Panc1 (cell line): ENCODE measurements at regions not wholly inside any gene's neighbourhood (a gene's known extent, or its start where the extent isn't known, plus 50 kb on each side); places are given as distances from the start of the nearest gene placed in this dataset.

Experiments
- ATAC-seq: fragments of 200-7000 bp; cut with Tn5 transposase; 2 replicates; pipeline ENCODE4 v1.9.1; 2020; ENCODE audit warnings: mild to moderate bottlenecking, moderate library complexity
- BruUV-seq: library from RNA; stranded (reverse); fragments of 400-500 nt; replicated peaks from 2 replicates; lab custom pipeline; 2021; lab: Mats Ljungman, UMichigan
- CTCF ChIA-PET: fragments of 300-600 bp; sonication (Branson Sonifier 250); formaldehyde crosslinking; loops from one replicate; lab custom pipeline; 2022; ENCODE audit warnings: antibody characterized with exemption; lab: Charles Lee
- POLR2A ChIA-PET: fragments of 300-600 bp; sonication (Branson Sonifier 250); formaldehyde crosslinking; loops from one replicate; lab custom pipeline; 2022; ENCODE audit warnings: antibody characterized with exemption; lab: Charles Lee
- DNase-seq: peaks from one replicate; pipeline ENCODE4 v3.0.0-alpha.2; 2010; ENCODE audit warnings: low read depth, low spot score
- H3K27ac ChIP-seq: 2 replicates; pipeline ENCODE4 v1.5.1; 2011; ENCODE audit warnings: mild to moderate bottlenecking, low read length, inconsistent platforms
- H3K27me3 ChIP-seq: fragments of 200-500 bp; sonication (Bioruptor generic); 2 replicates; pipeline ENCODE4 v1.6.0; 2014; ENCODE audit warnings: low read length, inconsistent platforms; ENCODE audit not compliant: control insufficient read depth, insufficient read depth
- H3K36me3 ChIP-seq: fragments of 200-500 bp; sonication (Bioruptor generic); 2 replicates; pipeline ENCODE4 v1.5.1; 2014; ENCODE audit warnings: inconsistent platforms, mild to moderate bottlenecking, low read length, moderate library complexity; ENCODE audit not compliant: control insufficient read depth, insufficient read depth
- H3K4me1 ChIP-seq: 2 replicates; pipeline ENCODE4 v1.5.1; 2011; ENCODE audit warnings: inconsistent platforms, mild to moderate bottlenecking, low read length, moderate library complexity; ENCODE audit not compliant: control insufficient read depth, insufficient read depth
- H3K4me3 ChIP-seq, 2 experiments: 2 replicates each; pipeline ENCODE4 v1.5.1; 2011 to 2012; ENCODE audit warnings: low read depth in 2 of 2, low read length in 2 of 2, mild to moderate bottlenecking in 2 of 2, inconsistent platforms in 1 of 2, moderate library complexity in 1 of 2
- H3K9me3 ChIP-seq: fragments of 200-500 bp; sonication (Bioruptor generic); 2 replicates; pipeline ENCODE4 v1.5.1; 2014; ENCODE audit warnings: low read depth, mild to moderate bottlenecking, inconsistent platforms, low read length, moderate library complexity; ENCODE audit not compliant: control insufficient read depth, insufficient read depth
- POLR2AphosphoS5 ChIP-seq: IDR thresholded peaks from 2 replicates; pipeline ENCODE4 v1.6.1; 2012; ENCODE audit warnings: mild to moderate bottlenecking, low read depth, low read length, moderate library complexity
- SIN3A ChIP-seq: IDR thresholded peaks from 2 replicates; pipeline ENCODE4 v1.6.1; 2012; ENCODE audit warnings: low read depth, mild to moderate bottlenecking, low read length, moderate library complexity, borderline replicate concordance; ENCODE audit not compliant: insufficient read depth
- TCF7L2 ChIP-seq: IDR thresholded peaks from 2 replicates; pipeline ENCODE4 v1.6.1; 2011; ENCODE audit warnings: mild to moderate bottlenecking, low read depth, low read length, inconsistent platforms
- in situ Hi-C: cut with HindIII; loops from 2 replicates; pipeline ENCODE4 v1.10.0; 2016; ENCODE audit warnings: low sequenced_read_pairs, low pct_unique_long_range_greater_than_20kb
- intact Hi-C: fragments of 100-400 bp; cut with micrococcal nuclease; formaldehyde crosslinking; loops from one replicate; pipeline ENCODE4 v1.10.0; 2022; ENCODE audit not compliant: unreplicated experiment
- TF ChIP-seq, protein P1 (sequence below), 2 experiments: IDR thresholded peaks; 2 replicates each; pipeline ENCODE4 v1.6.1; 2011 to 2012; ENCODE audit warnings: low read depth in 2 of 2, control low read depth in 1 of 2, low read length in 1 of 2, mild to moderate bottlenecking in 1 of 2, moderate library complexity in 1 of 2; ENCODE audit not compliant: insufficient read depth in 1 of 2
- TF ChIP-seq, protein P2 (sequence below): fragments of 450-650 bp; IDR thresholded peaks from 2 replicates; pipeline ENCODE4 v1.5.1; 2017; ENCODE audit warnings: mild to moderate bottlenecking

DNA sequence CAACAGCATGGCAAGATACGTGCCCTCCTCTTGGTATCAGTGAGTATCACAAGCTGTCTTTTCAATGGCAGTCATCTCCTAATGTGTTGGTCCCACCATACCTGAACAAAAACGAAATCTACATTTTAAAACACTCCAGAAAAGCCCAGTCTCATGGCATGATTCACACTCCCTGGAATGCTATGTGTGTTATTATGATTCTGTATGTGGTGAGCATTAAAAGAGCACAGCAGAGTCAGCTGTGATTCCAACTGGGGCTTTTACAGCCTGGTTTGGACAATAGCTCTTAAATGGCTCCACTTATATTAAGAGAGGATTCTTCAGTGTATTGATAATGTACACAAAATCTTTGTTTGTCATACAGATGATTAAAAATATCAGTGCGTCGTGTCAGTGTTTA lies 274.1 kb upstream of the GK2 start:
- Histone ChIP-seq H3K36me3 (no peaks in the 10 kb centered on the region), H3K27ac (no peak overlapping the region), H3K9me3 (no peaks in the 10 kb centered on the region), H3K4me3 (no peak overlapping the region), H3K27me3 (no peaks in the 10 kb centered on the region), H3K4me1 (no peaks in the 10 kb centered on the region)
- no TSS peak for BruUV-seq
- no peak for TF ChIP-seq TCF7L2
- in situ Hi-C loops (no loop called here), intact Hi-C loops (no loop called here)
- POLR2A ChIA-PET, result no interaction called here
- CTCF ChIA-PET, result no interaction called here
- no peak for ATAC-seq
- DNase-seq, result no peak

DNA sequence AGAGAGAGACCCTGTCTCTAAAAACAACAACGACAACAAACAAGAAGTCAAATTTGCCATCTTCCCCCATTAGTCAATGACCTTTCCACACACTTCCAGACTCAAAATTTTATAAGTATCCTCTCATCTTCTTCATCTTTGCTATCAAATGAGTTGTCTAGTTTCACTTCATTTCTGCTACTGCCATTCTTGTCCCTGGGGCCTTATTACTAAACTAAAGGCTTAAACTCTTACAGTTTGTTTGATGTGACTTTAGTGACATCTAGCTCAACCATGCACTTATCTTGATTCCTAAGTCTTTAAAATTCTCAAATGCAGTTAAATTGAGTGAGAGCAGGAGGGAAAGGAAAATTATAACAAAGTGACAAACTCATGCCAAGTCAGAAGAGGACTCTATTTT lies 271.8 kb upstream of the GK2 start:
- TF ChIP-seq, protein P1, sequence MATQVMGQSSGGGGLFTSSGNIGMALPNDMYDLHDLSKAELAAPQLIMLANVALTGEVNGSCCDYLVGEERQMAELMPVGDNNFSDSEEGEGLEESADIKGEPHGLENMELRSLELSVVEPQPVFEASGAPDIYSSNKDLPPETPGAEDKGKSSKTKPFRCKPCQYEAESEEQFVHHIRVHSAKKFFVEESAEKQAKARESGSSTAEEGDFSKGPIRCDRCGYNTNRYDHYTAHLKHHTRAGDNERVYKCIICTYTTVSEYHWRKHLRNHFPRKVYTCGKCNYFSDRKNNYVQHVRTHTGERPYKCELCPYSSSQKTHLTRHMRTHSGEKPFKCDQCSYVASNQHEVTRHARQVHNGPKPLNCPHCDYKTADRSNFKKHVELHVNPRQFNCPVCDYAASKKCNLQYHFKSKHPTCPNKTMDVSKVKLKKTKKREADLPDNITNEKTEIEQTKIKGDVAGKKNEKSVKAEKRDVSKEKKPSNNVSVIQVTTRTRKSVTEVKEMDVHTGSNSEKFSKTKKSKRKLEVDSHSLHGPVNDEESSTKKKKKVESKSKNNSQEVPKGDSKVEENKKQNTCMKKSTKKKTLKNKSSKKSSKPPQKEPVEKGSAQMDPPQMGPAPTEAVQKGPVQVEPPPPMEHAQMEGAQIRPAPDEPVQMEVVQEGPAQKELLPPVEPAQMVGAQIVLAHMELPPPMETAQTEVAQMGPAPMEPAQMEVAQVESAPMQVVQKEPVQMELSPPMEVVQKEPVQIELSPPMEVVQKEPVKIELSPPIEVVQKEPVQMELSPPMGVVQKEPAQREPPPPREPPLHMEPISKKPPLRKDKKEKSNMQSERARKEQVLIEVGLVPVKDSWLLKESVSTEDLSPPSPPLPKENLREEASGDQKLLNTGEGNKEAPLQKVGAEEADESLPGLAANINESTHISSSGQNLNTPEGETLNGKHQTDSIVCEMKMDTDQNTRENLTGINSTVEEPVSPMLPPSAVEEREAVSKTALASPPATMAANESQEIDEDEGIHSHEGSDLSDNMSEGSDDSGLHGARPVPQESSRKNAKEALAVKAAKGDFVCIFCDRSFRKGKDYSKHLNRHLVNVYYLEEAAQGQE (IDR thresholded peaks at IDR 0.05; ENCODE audit: insufficient read depth in 1 of 2, low read depth in 2 of 2, low read length in 1 of 2), result no peak
- TF ChIP-seq, protein P2, sequence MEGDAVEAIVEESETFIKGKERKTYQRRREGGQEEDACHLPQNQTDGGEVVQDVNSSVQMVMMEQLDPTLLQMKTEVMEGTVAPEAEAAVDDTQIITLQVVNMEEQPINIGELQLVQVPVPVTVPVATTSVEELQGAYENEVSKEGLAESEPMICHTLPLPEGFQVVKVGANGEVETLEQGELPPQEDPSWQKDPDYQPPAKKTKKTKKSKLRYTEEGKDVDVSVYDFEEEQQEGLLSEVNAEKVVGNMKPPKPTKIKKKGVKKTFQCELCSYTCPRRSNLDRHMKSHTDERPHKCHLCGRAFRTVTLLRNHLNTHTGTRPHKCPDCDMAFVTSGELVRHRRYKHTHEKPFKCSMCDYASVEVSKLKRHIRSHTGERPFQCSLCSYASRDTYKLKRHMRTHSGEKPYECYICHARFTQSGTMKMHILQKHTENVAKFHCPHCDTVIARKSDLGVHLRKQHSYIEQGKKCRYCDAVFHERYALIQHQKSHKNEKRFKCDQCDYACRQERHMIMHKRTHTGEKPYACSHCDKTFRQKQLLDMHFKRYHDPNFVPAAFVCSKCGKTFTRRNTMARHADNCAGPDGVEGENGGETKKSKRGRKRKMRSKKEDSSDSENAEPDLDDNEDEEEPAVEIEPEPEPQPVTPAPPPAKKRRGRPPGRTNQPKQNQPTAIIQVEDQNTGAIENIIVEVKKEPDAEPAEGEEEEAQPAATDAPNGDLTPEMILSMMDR, result no peak
- no peak for TF ChIP-seq SIN3A
- TF ChIP-seq POLR2AphosphoS5, result no peak
- DNase-seq (no peak), ATAC-seq (no peak)
- intact Hi-C loops, result no loop called here
- Histone ChIP-seq H3K4me1 (no peaks in the 10 kb centered on the region), H3K9me3 (no peaks in the 10 kb centered on the region), H3K36me3 (no peaks in the 10 kb centered on the region), H3K27me3 (no peaks in the 10 kb centered on the region), H3K27ac (no peak overlapping the region), H3K4me3 (no peak overlapping the region)
- POLR2A ChIA-PET, result no interaction called here
- CTCF ChIA-PET, result no interaction called here
- BruUV-seq, result no TSS peak
- in situ Hi-C loops, result no loop called here

DNA sequence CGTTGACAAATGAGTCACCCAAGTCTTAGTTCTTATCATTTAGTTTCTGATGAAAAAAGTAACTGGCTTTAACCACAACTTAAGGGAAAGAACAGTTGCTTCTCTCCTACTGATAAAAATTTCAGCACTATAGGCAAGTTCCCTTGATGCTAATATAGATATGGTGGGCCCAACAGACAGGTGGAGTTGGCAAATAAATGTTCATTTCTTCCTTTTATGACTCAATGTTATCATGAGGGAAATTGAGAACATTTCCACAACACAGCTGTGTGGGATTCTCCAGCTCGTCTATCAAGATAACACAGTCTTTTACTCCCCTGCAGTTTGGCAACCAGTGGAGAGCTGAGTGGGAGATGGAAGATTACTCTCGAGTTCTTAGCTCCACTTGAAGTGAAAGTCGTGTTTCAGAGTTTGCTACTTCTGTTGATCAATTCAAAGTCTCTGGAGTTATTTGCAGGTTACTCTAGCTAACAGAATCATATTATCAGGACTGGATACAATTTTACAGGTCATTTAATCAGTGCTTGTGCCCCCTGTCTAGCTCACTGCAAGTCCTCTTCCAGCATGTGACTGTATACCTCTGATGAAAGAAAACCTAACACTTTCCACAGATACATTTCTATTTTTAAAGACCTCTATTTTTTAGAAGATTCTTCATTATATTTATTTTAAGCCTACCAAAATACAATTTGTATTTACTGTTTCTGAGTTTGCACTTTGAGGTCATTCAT lies 270.6 kb upstream of the GK2 start:
- CTCF ChIA-PET, result no interaction called here
- H3K27me3 ChIP-seq, result no peaks in the 10 kb centered on the region
- POLR2A ChIA-PET, result no interaction called here
- TF ChIP-seq SIN3A (no peak), TCF7L2 (no peak), POLR2AphosphoS5 (no peak)
- TF ChIP-seq, protein P1 (IDR thresholded peaks at IDR 0.05; ENCODE audit: insufficient read depth in 1 of 2, low read depth in 2 of 2, low read length in 1 of 2), result no peak
- TF ChIP-seq, protein P2, result no peak
- no peak for ATAC-seq
- DNase-seq, result no peak
- H3K9me3 ChIP-seq, result no peaks in the 10 kb centered on the region
- intact Hi-C loops, result no loop called here
- no TSS peak for BruUV-seq
- in situ Hi-C loops, result no loop called here
- H3K4me3 ChIP-seq, result no peak overlapping the region
- no peak overlapping the region for H3K27ac ChIP-seq
- H3K36me3 ChIP-seq, result no peaks in the 10 kb centered on the region
- no peaks in the 10 kb centered on the region for H3K4me1 ChIP-seq
